Left colon (tissue), 2 donors: ENCODE measurements at regions not wholly inside any gene's neighbourhood (a gene's known extent, or its start where the extent isn't known, plus 50 kb on each side); places are given as distances from the start of the nearest gene placed in this dataset.
"Not testable (repeated sequence)": the region's sequence is repeated elsewhere in the genome, so short reads cannot be mapped to it uniquely, and the experiment has no call there.

Source experiments
- ATAC-seq: fragments of 200-7000 bp; cut with Tn5 transposase; one replicate; pipeline ENCODE4 v1.9.1; 2020; ENCODE audit warnings: mild to moderate bottlenecking, moderate library complexity
- DNase-seq, 2 donors: peaks; one replicate each; pipeline ENCODE4 v3.0.0-alpha.2; 2020
- intact Hi-C, 2 donors: fragments of 100-400 bp; cut with DNase I in 1 of 2; cut with micrococcal nuclease in 1 of 2; formaldehyde crosslinking; loops; one replicate each; pipeline versions ENCODE4 v1.11.2 to v1.14.0; 2022; cut with DNase I, micrococcal nuclease
- donor health status: DM: no; HTN: no; CAD: no.
- donor health status: DM: yes; HTN: yes; CAD: no.

GRCh38 chrX:92430574-92430973 lies 651.4 kb downstream of the PCDH11X start:
- DNase-seq, ATAC-seq, intact Hi-C loops: not testable (repeated sequence)

GRCh38 chrX:92460539-92460938 lies 681.4 kb downstream of the PCDH11X start:
- DNase-seq, intact Hi-C loops, ATAC-seq: not testable (repeated sequence)

GRCh38 chrX:92480165-92480564 lies 701.0 kb downstream of the PCDH11X start:
- ATAC-seq, intact Hi-C loops, DNase-seq: not testable (repeated sequence)

DNA sequence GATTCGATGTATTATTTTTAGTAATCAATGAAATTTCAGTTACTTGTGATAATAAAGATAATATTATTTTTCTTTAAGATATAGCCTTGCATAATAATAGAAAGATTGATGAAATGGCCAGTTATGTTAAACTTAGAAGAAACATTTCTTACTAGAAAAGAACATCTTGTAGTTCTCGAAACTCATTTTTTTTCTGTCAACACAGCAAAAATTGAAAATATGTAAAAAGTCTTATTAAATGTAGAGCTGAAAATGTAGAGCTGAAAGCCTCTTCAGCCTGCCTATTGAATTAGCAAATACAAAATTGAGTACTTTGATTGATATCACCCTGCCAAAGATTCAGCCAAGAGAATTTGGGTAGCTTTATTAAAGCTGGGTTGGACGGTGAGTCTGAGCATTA lies 706.3 kb downstream of the PCDH11X start:
- DNase-seq, ATAC-seq, intact Hi-C loops: not testable (repeated sequence)

DNA sequence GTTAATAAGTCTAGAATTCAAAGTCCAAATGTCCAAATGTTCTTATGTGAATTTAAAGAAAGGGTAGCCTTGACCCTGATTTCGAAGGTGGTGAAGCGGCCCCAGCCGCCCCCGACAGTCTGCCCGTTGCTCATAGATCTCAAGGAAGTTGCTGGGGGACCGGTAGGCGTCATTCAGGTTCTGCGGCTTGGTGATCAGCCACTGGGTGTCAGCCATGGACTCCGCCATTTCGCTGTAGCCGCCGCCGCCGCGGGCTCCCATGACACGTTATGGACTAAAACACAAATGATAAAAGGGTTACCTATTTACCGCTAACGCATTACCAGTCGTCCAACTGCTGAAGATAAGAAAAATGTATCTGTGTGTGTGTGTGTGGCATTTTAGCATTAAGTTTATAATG lies 736.1 kb downstream of the PCDH11X start:
- intact Hi-C loops, ATAC-seq: not testable (repeated sequence)

GRCh38 chrX:92528995-92529394 lies 749.8 kb downstream of the PCDH11X start:
- ATAC-seq, DNase-seq, intact Hi-C loops: not testable (repeated sequence)

More for the DNA sequence above, 736.1 kb downstream of the PCDH11X start:
- DNase-seq: not testable (repeated sequence)

- DNase-seq, intact Hi-C loops, ATAC-seq: not testable (repeated sequence)
These were observed 761.3 kb downstream of the PCDH11X start for GRCh38 chrX:92540461-92540860.

GRCh38 chrX:92558323-92558722 lies 779.1 kb downstream of the PCDH11X start:
- ATAC-seq, intact Hi-C loops, DNase-seq: not testable (repeated sequence)

GRCh38 chrX:92558796-92559195 lies 779.6 kb downstream of the PCDH11X start:
- intact Hi-C loops, ATAC-seq, DNase-seq: not testable (repeated sequence)

- DNase-seq, ATAC-seq, intact Hi-C loops: not testable (repeated sequence)
These were observed 780.9 kb downstream of the PCDH11X start for GRCh38 chrX:92560083-92560482.

DNA sequence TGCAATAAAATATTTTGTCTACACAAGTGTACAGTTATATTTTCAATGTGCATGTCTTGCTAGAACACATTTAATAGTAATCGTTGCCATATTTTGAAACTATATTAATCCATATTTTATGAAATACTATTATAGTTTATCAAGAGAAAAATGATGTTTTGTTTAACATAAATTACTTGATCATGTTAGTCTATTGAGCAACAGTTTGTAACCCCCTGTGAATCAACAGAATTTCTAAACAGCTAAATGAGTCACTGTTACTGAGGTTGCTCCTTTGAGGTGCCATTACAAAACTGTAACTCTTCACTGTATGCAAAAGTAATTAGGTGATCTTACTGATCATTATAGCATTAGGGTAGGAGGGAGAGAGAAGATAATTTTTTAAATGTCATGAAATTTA lies 791.0 kb downstream of the PCDH11X start:
- ATAC-seq, intact Hi-C loops, DNase-seq: not testable (repeated sequence)

GRCh38 chrX:92586643-92587042 lies 807.5 kb downstream of the PCDH11X start:
- intact Hi-C loops, DNase-seq, ATAC-seq: not testable (repeated sequence)

DNA sequence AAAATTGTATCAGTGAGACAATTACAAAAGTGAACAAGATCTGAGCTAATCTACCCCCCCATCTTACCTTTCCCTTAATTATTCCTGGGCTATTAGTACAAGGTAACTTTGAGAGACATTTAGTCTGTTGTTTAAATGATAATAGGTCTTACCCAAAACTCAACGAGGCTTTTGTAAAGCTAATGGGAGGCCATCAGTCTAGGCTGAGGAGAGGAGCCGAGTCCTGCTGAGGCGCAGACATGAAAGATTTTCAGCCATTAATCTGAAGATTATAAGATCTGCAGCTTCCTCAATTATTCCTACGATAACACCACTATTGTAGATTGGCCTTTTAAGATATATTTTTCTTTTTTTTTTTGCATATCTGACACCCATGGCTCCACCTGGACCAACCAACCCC lies 810.5 kb downstream of the PCDH11X start:
- intact Hi-C loops, DNase-seq, ATAC-seq: not testable (repeated sequence)

- intact Hi-C loops, DNase-seq, ATAC-seq: not testable (repeated sequence)
These were observed 811.6 kb downstream of the PCDH11X start for GRCh38 chrX:92590726-92591298.

GRCh38 chrX:92611517-92611916 lies 832.3 kb downstream of the PCDH11X start:
- intact Hi-C loops, DNase-seq, ATAC-seq: not testable (repeated sequence)

- DNase-seq, ATAC-seq, intact Hi-C loops: not testable (repeated sequence)
These were observed 847.5 kb downstream of the PCDH11X start for GRCh38 chrX:92626699-92627098.

- ATAC-seq, intact Hi-C loops, DNase-seq: not testable (repeated sequence)
These were observed 878.4 kb downstream of the PCDH11X start for GRCh38 chrX:92657593-92657992.

DNA sequence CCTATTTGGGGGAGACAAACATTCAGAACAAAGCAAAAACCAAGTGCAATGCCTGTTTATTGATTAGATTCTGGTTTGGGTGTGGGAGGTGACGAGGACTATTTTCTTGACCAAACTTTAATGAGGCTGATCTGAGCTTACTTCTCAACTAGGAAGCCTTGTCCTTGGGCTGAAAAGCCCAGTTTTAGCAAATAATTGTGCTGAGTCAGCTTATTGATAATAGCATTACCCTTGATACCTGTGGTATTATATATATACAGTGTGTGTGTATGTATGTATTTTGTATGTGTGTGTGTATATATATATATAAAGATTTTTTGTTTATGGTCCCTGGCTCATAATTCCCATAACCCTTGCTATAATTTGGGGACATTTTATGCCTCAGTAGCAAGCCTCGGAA lies 880.6 kb downstream of the PCDH11X start:
- DNase-seq, ATAC-seq, intact Hi-C loops: not testable (repeated sequence)

- not testable (repeated sequence) for ATAC-seq
These were observed 913.6 kb downstream of the PCDH11X start for GRCh38 chrX:92692796-92693195.

DNA sequence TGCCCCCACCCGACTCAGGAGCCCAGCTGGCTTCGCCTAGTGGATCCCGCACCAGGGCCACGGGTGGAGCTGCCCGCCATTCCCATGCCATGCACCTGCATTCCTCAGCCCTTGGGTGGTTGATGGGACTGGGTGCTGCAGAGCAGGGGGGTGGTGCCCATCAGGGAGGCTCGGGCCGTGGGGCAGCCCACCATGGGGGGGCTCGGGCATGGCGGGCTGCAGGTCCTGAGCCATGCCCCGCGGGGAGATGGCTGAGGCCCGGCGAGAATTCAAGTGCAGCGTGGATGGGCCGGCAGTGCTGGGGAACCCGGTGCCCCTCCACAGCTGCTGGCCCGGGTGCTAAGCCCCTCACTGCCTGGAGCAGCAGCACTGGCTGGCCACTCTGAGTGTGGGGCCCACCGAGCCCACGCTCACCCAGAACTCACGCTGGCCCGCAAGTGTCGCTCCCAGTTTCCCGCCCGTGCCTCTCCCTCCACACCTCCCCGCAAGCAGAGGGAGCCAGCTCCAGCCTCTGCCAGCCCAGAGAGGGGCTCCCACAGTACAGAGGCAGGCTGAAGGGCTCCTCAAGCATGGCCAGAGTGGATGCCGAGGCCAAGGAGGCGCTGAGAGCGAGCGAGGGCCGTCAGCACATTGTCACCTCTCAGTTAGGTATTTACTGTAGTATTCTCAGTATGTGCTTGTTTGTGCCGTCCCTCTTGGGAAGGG lies 920.4 kb downstream of the PCDH11X start:
- DNase-seq, ATAC-seq: not testable (repeated sequence)

More at GRCh38 chrX:92692796-92693195, 913.6 kb downstream of the PCDH11X start:
- intact Hi-C loops, DNase-seq: not testable (repeated sequence)

More for the DNA sequence above, 920.4 kb downstream of the PCDH11X start:
- intact Hi-C loops: not testable (repeated sequence)
